ENCODE measurements at regions not wholly inside any gene's neighbourhood (a gene's known extent, or its start where the extent isn't known, plus 50 kb on each side); places are given as distances from the start of the nearest gene placed in this dataset.
A peak's percentile ranks its signal among the peaks of the same experiment; 100 is the strongest.

- DNase-seq = no peak
Observed at GRCh38 chr2:198782734-198783133, 675.0 kb downstream of the SATB2 start.

- DNase-seq = no peak
Observed at GRCh38 chr2:198776616-198777406, 680.9 kb downstream of the SATB2 start.

DNA sequence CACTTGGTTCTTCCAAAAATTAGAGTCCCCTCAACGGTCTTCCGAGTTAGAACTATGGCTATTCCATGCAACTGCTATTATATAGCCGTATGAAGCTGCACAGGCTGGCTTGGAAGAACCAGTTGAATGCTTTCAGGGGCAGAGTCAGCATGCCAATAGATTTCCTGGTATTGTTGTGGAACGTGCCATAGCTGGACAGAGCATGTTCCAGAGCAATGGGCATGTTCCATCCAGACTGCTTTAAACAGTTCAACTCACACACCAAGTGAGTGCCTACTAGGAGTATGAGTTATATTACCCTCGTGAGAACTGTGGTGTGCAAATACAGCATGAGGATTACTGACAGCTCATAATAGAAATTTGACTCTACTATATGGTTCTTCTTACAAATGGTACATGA lies 682.0 kb downstream of the SATB2 start:
- DNase-seq = no peak

DNA sequence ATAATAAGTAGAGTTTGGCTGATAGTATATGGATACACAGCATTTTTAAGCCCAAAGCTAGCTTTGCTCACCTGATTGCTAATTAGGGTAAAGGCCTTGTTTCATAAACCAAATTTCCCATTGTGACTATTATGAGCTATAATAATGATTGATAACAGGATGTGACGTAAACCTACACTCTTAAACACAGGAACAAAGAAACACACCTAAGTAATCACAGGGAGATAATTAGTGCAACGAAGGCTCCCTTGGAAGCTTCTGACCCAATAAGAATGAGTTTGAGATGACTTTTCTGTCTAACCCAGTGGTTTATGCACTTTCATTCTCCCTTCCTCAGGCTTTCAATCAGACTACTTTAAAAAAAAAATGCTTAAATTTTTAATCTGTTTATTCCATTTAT lies 683.2 kb downstream of the SATB2 start:
- DNase-seq = no peak

DNA sequence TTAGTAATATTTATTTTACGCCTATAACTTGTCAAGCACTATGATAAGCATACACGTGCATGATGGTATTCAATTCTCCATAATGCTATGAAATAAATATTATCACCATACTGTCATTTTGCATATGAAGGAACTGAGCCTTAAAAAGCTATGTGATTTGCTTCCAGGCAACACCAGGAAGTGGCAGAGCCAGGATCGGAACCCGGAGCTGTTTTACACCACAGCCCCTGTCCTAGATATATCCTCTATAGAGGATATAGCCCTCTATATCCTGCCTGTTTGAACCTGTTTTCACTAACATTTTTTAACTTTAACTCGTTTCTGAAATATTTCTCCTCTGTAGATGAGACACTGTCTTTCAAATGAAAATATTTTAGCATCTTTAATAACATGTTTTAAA lies 690.0 kb downstream of the SATB2 start:
- no peak for DNase-seq

GRCh38 chr2:198763793-198764192 lies 693.9 kb downstream of the SATB2 start:
- DNase-seq = no peak

DNA sequence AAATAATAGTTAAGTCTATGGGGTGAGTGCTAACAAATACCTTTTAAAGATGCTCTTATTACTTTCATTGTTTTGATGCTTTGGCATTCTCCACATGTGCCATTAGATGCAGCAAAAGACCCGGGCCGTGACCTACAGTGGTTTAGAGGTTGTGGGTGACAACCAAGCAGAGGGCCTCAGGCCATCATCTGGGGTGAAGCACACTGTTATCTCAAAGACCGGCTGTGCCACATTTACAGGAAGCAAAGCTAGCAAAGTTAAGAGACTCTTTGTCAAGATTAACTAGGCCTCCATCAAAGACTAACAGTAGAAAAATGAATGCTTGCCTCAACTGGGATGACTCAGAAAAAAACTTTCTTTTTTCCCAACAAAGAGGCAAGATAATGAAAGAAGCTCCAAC lies 695.3 kb downstream of the SATB2 start:
- no peak for DNase-seq

- DNase-seq = no peak
Observed at GRCh38 chr2:198757069-198757468, 700.7 kb downstream of the SATB2 start.

- DNase-seq = no peak
Observed at GRCh38 chr2:198756166-198756565, 701.6 kb downstream of the SATB2 start.

DNA sequence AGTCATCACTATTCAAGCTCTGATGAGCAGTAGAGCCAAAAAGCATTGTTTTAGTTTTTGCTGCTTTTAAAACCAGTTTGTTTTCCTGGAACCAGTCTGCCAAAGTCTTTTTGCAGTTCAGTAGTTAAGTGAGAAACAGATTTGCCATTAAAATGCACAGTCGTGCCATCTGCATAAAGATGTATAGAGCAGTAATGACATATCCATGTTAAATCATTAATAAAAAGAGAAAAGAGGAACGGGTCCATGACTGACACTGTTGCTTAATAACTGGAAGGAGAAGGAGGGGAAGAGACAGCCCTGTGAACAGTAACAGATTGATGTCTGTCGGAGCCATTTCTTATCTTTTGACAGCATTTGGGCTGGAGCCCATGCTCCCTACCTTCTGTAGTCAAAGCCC lies 704.6 kb downstream of the SATB2 start:
- DNase-seq = peak; percentile 61

- DNase-seq = no peak
Observed at GRCh38 chr2:198749364-198749763, 708.4 kb downstream of the SATB2 start.

GRCh38 chr2:198731842-198732399 lies 725.8 kb downstream of the SATB2 start:
- DNase-seq = no peak

- DNase-seq = no peak
Observed at GRCh38 chr2:198720266-198720665, 737.5 kb downstream of the SATB2 start.

- DNase-seq = no peak
Observed at GRCh38 chr2:198717451-198717850, 740.3 kb downstream of the SATB2 start.

DNA sequence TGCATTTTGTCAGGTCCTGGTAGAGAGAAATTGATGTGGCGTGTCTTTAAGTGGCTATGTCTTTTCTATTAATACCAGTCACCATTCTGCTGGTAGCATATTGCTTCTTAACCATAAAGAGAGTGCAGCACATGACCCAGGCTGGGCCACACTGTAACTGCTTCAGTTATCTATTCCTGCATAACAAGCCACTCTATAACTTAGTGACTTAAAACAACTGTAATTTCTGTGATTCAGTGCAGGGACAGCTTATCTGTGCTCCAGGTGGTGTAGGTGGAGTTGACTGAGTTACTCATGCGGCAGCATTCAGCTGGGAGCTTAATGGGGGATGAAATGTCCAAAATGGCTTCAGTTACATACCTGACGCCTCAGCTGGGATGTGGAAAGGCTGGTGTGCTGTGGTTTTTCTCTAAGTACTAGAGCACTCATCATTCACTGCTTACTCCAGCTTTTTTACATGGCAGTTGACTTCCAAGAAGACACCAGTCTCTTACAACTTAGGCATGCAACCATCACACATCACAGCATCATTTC lies 742.4 kb downstream of the SATB2 start:
- no peak for DNase-seq

- no peak for DNase-seq
Observed at GRCh38 chr2:198712485-198712884, 745.3 kb downstream of the SATB2 start.

- DNase-seq = no peak
Observed at GRCh38 chr2:198711484-198711883, 746.3 kb downstream of the SATB2 start.

- DNase-seq = no peak
Observed at GRCh38 chr2:198710562-198710961, 747.2 kb downstream of the SATB2 start.

DNA sequence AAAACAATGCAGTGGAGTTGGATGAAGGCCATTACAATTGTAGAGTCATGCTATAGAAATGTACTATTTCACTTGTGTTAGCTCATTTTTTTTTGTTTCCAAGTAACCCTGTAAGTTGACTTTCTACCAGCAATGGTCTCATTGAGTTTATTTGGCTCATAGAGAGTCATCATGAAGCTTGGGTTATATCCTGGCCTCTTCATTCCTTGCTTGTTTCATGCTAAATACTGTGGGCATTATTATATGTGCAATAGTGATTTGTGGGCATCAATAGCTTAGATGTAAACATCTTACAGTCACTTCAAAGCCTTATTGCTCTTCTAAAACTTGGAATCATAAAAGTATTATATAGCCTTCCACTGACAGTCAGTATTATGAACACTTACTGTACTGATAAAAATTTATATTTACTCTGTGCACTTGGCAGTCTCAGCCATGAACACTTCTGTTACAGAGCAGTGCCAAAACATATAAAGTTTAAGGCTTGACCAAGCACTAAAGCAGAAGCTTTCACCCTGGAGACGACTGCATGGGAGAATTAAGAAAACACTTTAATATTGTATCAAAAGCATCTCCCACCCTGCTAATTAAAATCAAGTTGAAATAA lies 751.2 kb downstream of the SATB2 start:
- DNase-seq = no peak

DNA sequence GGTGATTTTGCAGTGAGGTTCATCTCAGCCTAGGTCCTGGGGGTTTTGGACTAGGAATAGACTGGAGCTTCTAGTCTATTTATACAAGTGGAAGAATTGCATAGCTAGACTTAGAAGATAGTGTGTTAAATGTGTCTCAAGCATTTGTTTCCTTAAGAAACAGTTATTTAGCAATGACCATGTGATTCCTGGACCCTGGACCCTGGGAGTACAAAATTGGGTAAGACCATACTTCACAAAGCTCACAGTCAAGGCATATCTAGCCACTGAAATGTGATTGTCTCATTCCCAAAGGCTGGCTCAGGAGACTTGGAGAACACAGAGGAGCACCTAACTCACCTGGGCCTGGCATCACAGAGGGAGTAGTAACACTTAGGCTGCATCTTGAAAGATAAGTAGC lies 754.5 kb downstream of the SATB2 start:
- no peak for DNase-seq

GRCh38 chr2:198702796-198703195 lies 754.9 kb downstream of the SATB2 start:
- DNase-seq = no peak

DNA sequence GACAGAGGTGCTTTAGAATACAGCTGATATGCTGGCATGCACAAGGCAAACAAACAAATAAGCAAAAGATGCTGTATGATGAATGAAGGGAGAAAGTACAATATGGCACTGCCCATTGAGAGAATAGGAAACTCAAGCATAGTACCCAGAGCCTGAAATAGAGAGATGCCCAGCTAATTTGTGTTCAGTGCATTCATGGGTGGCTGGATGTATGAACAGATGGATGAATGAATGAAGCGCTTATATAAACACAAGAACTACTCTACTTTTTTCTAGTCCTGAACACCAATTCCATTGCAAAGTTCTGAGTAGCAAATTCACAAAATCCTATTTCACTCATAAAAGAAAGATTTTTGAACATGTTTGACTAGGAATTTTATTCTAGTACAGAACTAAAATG lies 756.3 kb downstream of the SATB2 start:
- peak; percentile 8 for DNase-seq

GRCh38 chr2:198700319-198700718 lies 757.4 kb downstream of the SATB2 start:
- DNase-seq = no peak

- DNase-seq = no peak
Observed at GRCh38 chr2:198698230-198698629, 759.5 kb downstream of the SATB2 start.
